Upper lobe of left lung (tissue), 6 donors: ENCODE measurements at regions not wholly inside any gene's neighbourhood (a gene's known extent, or its start where the extent isn't known, plus 50 kb on each side); places are given as distances from the start of the nearest gene placed in this dataset.
A peak's percentile ranks its signal among the peaks of the same experiment; 100 is the strongest.

Experiments
- ATAC-seq, 2 donors: fragments of 200-7000 bp; cut with Tn5 transposase; one replicate each; pipeline ENCODE4 v1.9.1; 2022; ENCODE audit warnings: mild to moderate bottlenecking in 2 of 2, moderate library complexity in 2 of 2; ENCODE audit not compliant: low FRiP score in 2 of 2
- DNase-seq, 2 donors: peaks; one replicate each; pipeline ENCODE4 v3.0.0-alpha.2; 2019 to 2020
- H3K27ac ChIP-seq, 4 donors: fragments of 200-600 bp; sonication (generic); one replicate each; pipeline ENCODE4 v1.5.1; 2016 to 2019
- H3K27me3 ChIP-seq, 4 donors: fragments of 200-600 bp; sonication (generic); one replicate each; pipeline ENCODE4 v1.5.1; 2017 to 2019
- H3K36me3 ChIP-seq, 4 donors: fragments of 200-600 bp; sonication (generic); one replicate each; pipeline ENCODE4 v1.5.1; 2016 to 2019
- H3K4me1 ChIP-seq, 4 donors: fragments of 200-600 bp; sonication (generic); one replicate each; pipeline ENCODE4 v1.5.1; 2018 to 2019
- H3K4me3 ChIP-seq, 4 donors: fragments of 200-600 bp; sonication (generic); one replicate each; pipeline ENCODE4 v1.5.1; 2017 to 2019; ENCODE audit warnings: mild to moderate bottlenecking in 2 of 4, moderate library complexity in 1 of 4
- H3K9me3 ChIP-seq, 4 donors: fragments of 200-600 bp; sonication (generic); one replicate each; pipeline ENCODE4 v1.5.1; 2018 to 2019
- EP300 ChIP-seq, 4 donors: sonication (generic); formaldehyde crosslinking; IDR thresholded peaks; one replicate each; pipeline ENCODE4 v1.5.1; 2017; ENCODE audit warnings: antibody characterized with exemption in 4 of 4, control low read depth in 2 of 4
- POLR2A ChIP-seq, 4 donors: fragments of 450-650 bp; IDR thresholded peaks; one replicate each; pipeline ENCODE4 v1.5.1; 2016 to 2017; ENCODE audit warnings: antibody characterized with exemption in 4 of 4, mild to moderate bottlenecking in 2 of 4
- POLR2AphosphoS5 ChIP-seq, 2 donors: sonication (generic); formaldehyde crosslinking; IDR thresholded peaks; one replicate each; pipeline ENCODE4 v1.5.1; 2017; ENCODE audit warnings: antibody characterized with exemption in 2 of 2
- WGBS, 2 donors: methylation state at CpG; one replicate each; pipeline ENCODE4 v1.1.5; 2017 to 2018; 5-methylcytosine and 5-hydroxymethylcytosine counted together
- TF ChIP-seq, protein P1 (sequence below), 6 experiments: fragments of 450-650 bp in 4 of 6; fragments of 200-600 bp in 2 of 6; sonication (generic) in 2 of 6; IDR thresholded peaks; one replicate each; pipeline ENCODE4 v1.5.1; 2016 to 2019; ENCODE audit warnings: antibody characterized with exemption in 6 of 6
- donor health status: DM: no; HTN: no; CAD: no; lungs with moderate emphysema.
- donor health status: DM: no; HTN: yes; CAD: no; lungs with severe emphysema.

DNA sequence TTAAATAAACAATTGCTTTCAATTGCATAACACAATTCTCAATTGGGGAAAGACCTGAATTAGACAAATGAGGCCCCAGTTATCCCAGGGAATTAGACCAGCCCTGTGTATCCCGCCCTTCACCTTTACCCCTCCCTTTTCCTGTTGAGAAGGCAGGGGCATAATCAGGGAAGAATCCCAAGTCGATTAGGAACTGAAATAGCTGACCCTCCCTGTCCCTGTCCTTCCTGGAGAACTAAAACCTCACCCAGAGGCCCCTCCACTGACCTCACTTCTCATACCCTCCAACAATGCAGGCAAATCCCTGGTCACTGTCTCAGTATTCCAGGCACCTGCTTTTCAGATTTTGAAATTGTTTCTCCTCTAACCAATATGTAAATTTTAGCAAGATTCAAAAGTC, 165.4 kb upstream of the CDH11 start:
- no peaks in the 10 kb centered on the region for H3K27me3 ChIP-seq
- TF ChIP-seq EP300 (IDR thresholded peaks at IDR 0.05) (no peak), POLR2A (IDR thresholded peaks at IDR 0.05) (no peak)
- WGBS, 2 donors, result 16 to 36% methylated on average over 2 of the region's 2 CpGs
- ATAC-seq (no peak), DNase-seq (no peak)
- H3K9me3 ChIP-seq, result no peaks in the 10 kb centered on the region
- no peak overlapping the region for H3K27ac ChIP-seq
- H3K4me3 ChIP-seq, result no peak overlapping the region
- no peaks in the 10 kb centered on the region for H3K36me3 ChIP-seq
- no peaks in the 10 kb centered on the region for H3K4me1 ChIP-seq

DNA sequence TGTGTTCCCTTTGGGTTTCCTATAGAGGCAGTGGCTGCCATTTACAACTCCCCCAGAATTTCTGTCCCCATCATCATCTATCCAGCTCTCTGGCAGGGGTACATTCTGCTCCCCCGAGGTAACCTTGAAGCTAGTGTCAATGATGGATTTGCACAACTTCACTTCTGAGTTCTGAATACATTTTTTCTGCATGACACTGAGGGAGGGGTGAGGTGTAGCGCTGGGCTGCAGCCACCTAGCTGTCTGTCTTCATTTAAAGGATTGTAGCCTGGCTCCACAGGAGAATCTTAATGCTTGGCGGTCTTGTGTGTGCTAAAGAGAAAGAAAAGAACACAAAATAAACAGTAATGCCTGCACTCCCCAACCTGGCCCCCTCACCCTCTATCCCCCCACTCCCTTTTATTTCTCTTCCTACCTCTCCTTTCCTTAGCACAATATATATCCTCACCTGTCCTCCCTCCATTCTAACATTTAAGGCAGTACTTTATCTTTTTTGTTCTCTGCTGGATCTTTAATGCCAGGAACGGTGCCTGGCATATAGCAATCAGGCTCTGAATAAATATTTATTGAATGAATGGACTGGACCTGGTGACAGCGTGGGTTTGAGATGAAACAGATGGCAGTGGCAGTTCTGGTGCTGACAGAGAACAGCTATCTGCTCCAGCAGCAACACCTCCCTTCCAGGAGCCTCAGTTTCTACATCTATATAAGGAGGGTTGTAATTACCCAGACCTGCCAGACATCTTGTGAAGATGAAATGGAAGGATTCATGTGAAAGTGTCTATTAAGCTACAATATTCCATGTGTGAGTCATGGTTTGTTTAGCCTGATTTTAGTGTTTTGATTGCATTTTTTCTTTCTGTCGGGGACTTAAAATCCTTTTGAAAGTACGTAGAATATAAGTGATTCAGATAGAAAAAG, 163.5 kb upstream of the CDH11 start:
- DNase-seq (no peak), ATAC-seq (no peak)
- 63 to 69% methylated on average over 7 of the region's 7 CpGs for WGBS, 2 donors
- H3K9me3 ChIP-seq, result no peaks in the 10 kb centered on the region
- H3K4me3 ChIP-seq, result no peak overlapping the region
- no peaks in the 10 kb centered on the region for H3K4me1 ChIP-seq
- TF ChIP-seq EP300 (IDR thresholded peaks at IDR 0.05) (no peak), POLR2AphosphoS5 (IDR thresholded peaks at IDR 0.05) (peak in 1 of 2 donors; percentile 33)
- no peaks in the 10 kb centered on the region for H3K27me3 ChIP-seq
- no peaks in the 10 kb centered on the region for H3K36me3 ChIP-seq
- H3K27ac ChIP-seq, result no peak overlapping the region

DNA sequence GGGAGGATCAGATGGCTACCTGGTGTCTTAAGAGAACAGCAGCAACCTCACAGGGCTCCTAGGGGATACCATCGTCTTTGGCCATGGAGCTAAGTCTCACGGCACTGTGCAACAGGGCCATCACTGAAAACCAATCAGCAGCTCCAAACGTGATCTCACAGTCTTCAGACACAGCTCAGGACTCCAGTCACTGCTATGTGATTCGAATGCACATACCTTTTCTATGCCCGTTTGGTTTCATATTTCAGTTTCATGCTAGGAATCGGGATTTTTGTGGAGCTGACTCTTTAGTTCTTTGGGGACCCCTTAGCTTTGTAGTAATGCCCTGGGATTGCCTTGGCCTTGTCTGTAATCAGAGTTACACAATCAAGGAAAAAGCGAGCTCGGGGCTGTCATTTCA, 162.8 kb upstream of the CDH11 start:
- Histone ChIP-seq H3K36me3 (no peaks in the 10 kb centered on the region), H3K27ac (no peak overlapping the region), H3K9me3 (no peaks in the 10 kb centered on the region), H3K27me3 (no peaks in the 10 kb centered on the region), H3K4me1 (no peaks in the 10 kb centered on the region), H3K4me3 (no peak overlapping the region)
- TF ChIP-seq EP300 (IDR thresholded peaks at IDR 0.05), result no peak
- TF ChIP-seq POLR2AphosphoS5 (IDR thresholded peaks at IDR 0.05), result no peak
- TF ChIP-seq, protein P1, sequence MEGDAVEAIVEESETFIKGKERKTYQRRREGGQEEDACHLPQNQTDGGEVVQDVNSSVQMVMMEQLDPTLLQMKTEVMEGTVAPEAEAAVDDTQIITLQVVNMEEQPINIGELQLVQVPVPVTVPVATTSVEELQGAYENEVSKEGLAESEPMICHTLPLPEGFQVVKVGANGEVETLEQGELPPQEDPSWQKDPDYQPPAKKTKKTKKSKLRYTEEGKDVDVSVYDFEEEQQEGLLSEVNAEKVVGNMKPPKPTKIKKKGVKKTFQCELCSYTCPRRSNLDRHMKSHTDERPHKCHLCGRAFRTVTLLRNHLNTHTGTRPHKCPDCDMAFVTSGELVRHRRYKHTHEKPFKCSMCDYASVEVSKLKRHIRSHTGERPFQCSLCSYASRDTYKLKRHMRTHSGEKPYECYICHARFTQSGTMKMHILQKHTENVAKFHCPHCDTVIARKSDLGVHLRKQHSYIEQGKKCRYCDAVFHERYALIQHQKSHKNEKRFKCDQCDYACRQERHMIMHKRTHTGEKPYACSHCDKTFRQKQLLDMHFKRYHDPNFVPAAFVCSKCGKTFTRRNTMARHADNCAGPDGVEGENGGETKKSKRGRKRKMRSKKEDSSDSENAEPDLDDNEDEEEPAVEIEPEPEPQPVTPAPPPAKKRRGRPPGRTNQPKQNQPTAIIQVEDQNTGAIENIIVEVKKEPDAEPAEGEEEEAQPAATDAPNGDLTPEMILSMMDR (IDR thresholded peaks at IDR 0.05), result no peak
- TF ChIP-seq POLR2A (IDR thresholded peaks at IDR 0.05), result no peak
- ATAC-seq, result no peak
- no peak for DNase-seq
- WGBS, 2 donors, result 73 to 76% methylated on average over 8 of the region's 8 CpGs

DNA sequence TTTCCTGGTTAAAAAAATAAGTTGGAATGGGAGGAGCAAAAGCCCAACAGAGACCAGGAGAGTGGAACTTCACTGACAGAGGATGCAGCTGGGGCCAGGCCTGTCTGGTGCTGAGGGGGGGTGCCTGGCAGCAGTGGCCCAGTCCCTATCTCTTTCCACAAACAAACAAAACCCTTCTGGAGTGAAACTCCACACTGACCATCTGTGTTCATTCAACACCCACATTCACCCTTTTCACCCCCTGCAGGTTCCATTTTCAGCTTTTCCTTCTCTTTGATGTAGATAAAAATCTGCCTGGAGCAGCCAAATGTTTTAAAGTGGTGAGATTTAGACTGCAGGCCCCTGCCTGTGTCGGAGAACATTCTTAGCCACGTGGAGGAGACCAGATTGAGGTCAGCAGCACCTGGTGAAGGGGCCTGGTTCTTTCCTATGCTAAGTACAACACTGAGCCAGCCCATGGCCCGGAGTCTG, 161.4 kb upstream of the CDH11 start:
- H3K27ac ChIP-seq, result no peak overlapping the region
- no peaks in the 10 kb centered on the region for H3K27me3 ChIP-seq
- no peak overlapping the region for H3K4me3 ChIP-seq
- ATAC-seq (no peak), DNase-seq (peak in 1 of 2 donors; percentile 3)
- TF ChIP-seq, protein P1 (IDR thresholded peaks at IDR 0.05), result no peak
- TF ChIP-seq EP300 (IDR thresholded peaks at IDR 0.05) (no peak), POLR2AphosphoS5 (IDR thresholded peaks at IDR 0.05) (no peak), POLR2A (IDR thresholded peaks at IDR 0.05) (no peak)
- H3K36me3 ChIP-seq, result no peaks in the 10 kb centered on the region
- WGBS, 2 donors, result 51 to 53% methylated on average over 3 of the region's 3 CpGs
- no peaks in the 10 kb centered on the region for H3K4me1 ChIP-seq
- H3K9me3 ChIP-seq, result no peaks in the 10 kb centered on the region

DNA sequence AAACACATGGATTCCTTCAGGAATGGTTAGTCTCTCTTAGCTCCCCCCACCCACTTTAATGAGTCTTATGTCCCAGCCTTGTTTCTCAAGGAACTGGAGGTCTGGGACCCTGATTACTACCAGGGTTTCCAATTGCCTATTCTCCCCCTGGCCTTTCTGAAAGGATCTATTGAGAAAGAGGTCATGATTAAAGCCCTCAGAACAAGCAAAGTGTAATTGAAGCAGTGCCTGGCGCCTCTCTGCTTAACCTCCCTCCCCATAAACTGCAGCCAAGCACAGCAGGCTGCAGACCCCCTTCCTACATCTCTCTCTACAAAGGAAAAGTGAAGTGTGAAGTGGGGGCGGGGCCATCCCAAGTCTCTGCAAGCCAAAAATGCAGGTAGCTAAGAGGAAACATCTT, 159.7 kb upstream of the CDH11 start:
- no peaks in the 10 kb centered on the region for H3K4me1 ChIP-seq
- no peaks in the 10 kb centered on the region for H3K27me3 ChIP-seq
- no peak overlapping the region for H3K27ac ChIP-seq
- TF ChIP-seq, protein P1 (IDR thresholded peaks at IDR 0.05), result no peak
- no peak for TF ChIP-seq POLR2AphosphoS5 (IDR thresholded peaks at IDR 0.05)
- ATAC-seq (no peak), DNase-seq (no peak)
- H3K9me3 ChIP-seq, result no peaks in the 10 kb centered on the region
- no peak overlapping the region for H3K4me3 ChIP-seq
- WGBS, 2 donors, result 80 to 85% methylated on average over 2 of the region's 2 CpGs
- H3K36me3 ChIP-seq, result no peaks in the 10 kb centered on the region
